Right atrium auricular region (tissue), 2 donors: ENCODE measurements at regions not wholly inside any gene's neighbourhood (a gene's known extent, or its start where the extent isn't known, plus 50 kb on each side); places are given as distances from the start of the nearest gene placed in this dataset.

Experiments
- DNase-seq: peaks from one replicate; pipeline ENCODE4 v3.0.0-alpha.2; 2019; ENCODE audit warnings: low spot score
- H3K27ac ChIP-seq, 2 donors: fragments of 200-600 bp; sonication (generic); 1 replicate in 1 of 2; 2 replicates in 1 of 2; pipeline ENCODE4 v1.5.1; 2016 to 2019
- H3K27me3 ChIP-seq, 2 donors: fragments of 200-600 bp; sonication (generic); one replicate each; pipeline versions ENCODE4 v1.5.1 to v1.6.0; 2017 to 2019
- H3K36me3 ChIP-seq: fragments of 200-600 bp; sonication (generic); one replicate; pipeline ENCODE4 v1.5.1; 2016
- H3K4me1 ChIP-seq, 2 donors: fragments of 200-600 bp; sonication (generic); one replicate each; pipeline versions ENCODE4 v1.5.1 to v1.6.0; 2017 to 2019
- H3K4me3 ChIP-seq, 2 donors: fragments of 200-600 bp; sonication (generic); 1 replicate in 1 of 2; 2 replicates in 1 of 2; pipeline ENCODE4 v1.5.1; 2017 to 2019; ENCODE audit warnings: mild to moderate bottlenecking in 1 of 2, moderate library complexity in 1 of 2
- H3K9me3 ChIP-seq, 2 donors: fragments of 200-600 bp; sonication (generic); one replicate each; pipeline ENCODE4 v1.5.1; 2019
- TF ChIP-seq, protein P1 (sequence below), 2 donors: fragments of 200-600 bp; sonication (generic); IDR thresholded peaks; one replicate each; pipeline ENCODE4 v1.5.1; 2019; ENCODE audit warnings: antibody characterized with exemption in 2 of 2

DNA sequence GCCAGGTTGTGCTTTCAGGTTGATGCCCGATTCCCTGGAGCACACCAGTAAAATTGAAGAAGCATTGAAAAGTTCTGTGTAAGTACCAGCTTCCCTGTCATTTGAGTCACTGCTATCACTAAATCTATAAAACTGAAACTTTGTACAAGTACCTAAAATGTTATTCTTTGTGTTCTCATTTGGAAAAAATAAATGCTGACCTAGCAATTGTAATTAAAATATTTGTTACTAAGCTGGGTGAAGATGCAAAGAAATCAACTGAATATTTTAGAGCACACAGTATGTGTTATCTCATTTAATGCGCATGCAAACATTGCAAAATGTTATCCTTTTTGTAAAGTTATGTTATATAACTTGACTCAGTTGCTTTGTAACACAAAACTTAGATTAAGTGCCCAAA is 733.7 kb downstream of the TBL1XR1 start:
- no peaks in the 10 kb centered on the region for H3K36me3 ChIP-seq
- H3K4me1 ChIP-seq = no peaks in the 10 kb centered on the region
- TF ChIP-seq, protein P1, sequence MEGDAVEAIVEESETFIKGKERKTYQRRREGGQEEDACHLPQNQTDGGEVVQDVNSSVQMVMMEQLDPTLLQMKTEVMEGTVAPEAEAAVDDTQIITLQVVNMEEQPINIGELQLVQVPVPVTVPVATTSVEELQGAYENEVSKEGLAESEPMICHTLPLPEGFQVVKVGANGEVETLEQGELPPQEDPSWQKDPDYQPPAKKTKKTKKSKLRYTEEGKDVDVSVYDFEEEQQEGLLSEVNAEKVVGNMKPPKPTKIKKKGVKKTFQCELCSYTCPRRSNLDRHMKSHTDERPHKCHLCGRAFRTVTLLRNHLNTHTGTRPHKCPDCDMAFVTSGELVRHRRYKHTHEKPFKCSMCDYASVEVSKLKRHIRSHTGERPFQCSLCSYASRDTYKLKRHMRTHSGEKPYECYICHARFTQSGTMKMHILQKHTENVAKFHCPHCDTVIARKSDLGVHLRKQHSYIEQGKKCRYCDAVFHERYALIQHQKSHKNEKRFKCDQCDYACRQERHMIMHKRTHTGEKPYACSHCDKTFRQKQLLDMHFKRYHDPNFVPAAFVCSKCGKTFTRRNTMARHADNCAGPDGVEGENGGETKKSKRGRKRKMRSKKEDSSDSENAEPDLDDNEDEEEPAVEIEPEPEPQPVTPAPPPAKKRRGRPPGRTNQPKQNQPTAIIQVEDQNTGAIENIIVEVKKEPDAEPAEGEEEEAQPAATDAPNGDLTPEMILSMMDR (IDR thresholded peaks at IDR 0.05) = no peak
- H3K4me3 ChIP-seq = no peak overlapping the region
- no peaks in the 10 kb centered on the region for H3K27me3 ChIP-seq
- no peaks in the 10 kb centered on the region for H3K9me3 ChIP-seq
- DNase-seq = no peak
- no peak overlapping the region for H3K27ac ChIP-seq

DNA sequence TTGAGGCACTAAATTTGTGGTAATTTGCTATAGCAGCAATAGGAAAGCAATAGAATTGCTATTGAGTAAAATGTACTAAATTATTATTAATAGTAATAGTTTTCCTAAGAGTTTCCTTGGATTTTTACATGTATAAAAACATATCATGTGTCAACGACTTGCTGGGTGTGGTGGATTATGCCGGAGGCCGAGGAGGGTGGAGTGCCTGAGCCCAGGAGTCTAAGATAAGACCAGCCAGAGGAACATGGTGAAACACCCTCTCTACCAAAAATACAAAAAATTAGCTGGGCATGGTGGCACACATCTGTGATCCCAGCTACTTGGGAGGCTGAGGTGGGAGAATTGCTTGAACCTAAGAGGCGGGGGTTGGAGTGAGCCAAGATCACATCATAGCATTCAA is 749.9 kb downstream of the TBL1XR1 start:
- Histone ChIP-seq H3K36me3 (no peaks in the 10 kb centered on the region), H3K4me1 (no peaks in the 10 kb centered on the region), H3K9me3 (no peaks in the 10 kb centered on the region), H3K27ac (no peak overlapping the region), H3K27me3 (no peaks in the 10 kb centered on the region), H3K4me3 (no peak overlapping the region)
- TF ChIP-seq, protein P1 (IDR thresholded peaks at IDR 0.05) = no peak
- no peak for DNase-seq

DNA sequence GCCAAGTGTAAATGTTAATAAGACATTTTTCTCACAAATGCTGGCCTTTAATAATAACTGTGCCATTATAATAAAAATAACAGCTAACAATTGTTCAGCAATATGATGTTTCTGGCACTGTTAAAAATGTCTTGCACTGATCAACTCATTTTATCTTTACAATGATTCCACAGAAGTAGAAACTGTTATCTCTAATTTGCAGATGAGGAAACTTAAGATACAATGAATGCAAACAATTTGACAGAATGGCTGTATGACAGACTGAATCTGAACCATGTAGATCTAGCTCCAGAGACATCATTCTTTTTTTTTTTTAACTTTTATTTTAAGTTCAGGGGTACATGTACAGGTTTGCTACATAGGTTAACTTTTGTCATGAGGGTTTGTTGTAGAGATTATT is 755.0 kb downstream of the TBL1XR1 start:
- no peak for DNase-seq
- TF ChIP-seq, protein P1 (IDR thresholded peaks at IDR 0.05) = no peak
- Histone ChIP-seq H3K4me3 (no peak overlapping the region), H3K27me3 (no peaks in the 10 kb centered on the region), H3K27ac (no peak overlapping the region), H3K9me3 (no peaks in the 10 kb centered on the region), H3K36me3 (no peaks in the 10 kb centered on the region), H3K4me1 (no peaks in the 10 kb centered on the region)

DNA sequence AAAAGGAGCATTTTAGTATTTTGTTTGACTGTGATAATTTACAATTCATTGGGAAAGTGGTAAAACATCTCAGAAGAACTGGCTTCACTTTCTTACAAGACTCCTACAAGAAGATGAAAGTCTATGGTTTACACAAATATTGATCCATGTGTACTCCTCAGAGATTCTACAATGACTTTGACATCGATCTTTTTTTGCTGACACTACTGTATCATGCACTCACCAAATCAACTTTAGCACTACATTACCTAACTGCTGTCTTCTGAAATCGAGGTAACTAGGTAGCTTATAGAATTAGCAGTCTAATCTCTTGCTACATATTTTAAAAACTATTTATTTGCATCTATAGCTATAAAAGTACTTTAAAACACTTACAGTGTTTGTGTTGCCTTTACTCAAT is 757.6 kb downstream of the TBL1XR1 start:
- Histone ChIP-seq H3K27ac (no peak overlapping the region), H3K4me3 (no peak overlapping the region), H3K36me3 (no peaks in the 10 kb centered on the region), H3K4me1 (no peaks in the 10 kb centered on the region), H3K9me3 (no peaks in the 10 kb centered on the region), H3K27me3 (no peaks in the 10 kb centered on the region)
- TF ChIP-seq, protein P1 (IDR thresholded peaks at IDR 0.05) = no peak
- no peak for DNase-seq

DNA sequence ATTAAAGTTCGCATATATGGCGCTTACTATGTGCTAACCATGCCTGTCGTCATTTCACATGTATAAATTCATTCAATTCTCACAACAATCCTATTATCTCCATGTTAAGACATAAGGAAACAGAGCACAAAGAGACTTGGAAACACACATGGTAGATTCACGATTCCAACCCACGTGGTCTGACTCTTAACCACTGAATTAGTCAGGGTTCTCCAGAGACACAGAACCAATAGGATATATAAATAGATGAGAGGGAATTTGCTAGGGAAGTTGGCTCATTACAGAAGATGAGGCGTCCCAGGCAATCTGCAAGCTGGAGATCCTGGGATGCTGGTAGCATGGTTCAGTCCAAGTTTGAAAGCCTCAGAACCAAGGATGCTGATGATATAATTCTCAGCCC is 765.3 kb downstream of the TBL1XR1 start:
- no peak overlapping the region for H3K27ac ChIP-seq
- no peak overlapping the region for H3K4me3 ChIP-seq
- TF ChIP-seq, protein P1 (IDR thresholded peaks at IDR 0.05) = no peak
- no peaks in the 10 kb centered on the region for H3K4me1 ChIP-seq
- DNase-seq = no peak
- H3K36me3 ChIP-seq = no peaks in the 10 kb centered on the region
- H3K27me3 ChIP-seq = no peaks in the 10 kb centered on the region
- no peaks in the 10 kb centered on the region for H3K9me3 ChIP-seq

DNA sequence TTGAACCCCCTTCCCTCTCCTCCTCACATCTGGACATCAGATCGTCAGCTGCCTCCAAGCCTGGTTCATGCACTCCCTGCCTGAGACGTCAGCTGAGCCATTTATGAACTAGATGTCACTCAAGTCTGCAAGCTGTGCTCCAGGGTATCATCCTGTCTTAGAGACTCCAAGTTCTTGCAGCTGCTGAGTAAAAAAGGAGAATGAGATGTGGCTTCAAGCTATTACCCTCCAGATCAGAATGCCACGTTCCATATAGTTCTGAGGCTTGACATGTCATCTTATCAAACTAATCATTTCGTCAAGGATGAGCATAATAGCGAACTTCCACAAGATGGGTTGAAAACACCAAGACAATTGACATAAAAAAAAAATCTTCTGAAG is 766.3 kb downstream of the TBL1XR1 start:
- H3K9me3 ChIP-seq = no peaks in the 10 kb centered on the region
- H3K36me3 ChIP-seq = no peaks in the 10 kb centered on the region
- no peaks in the 10 kb centered on the region for H3K27me3 ChIP-seq
- TF ChIP-seq, protein P1 (IDR thresholded peaks at IDR 0.05) = no peak
- H3K4me1 ChIP-seq = no peaks in the 10 kb centered on the region
- no peak overlapping the region for H3K27ac ChIP-seq
- no peak overlapping the region for H3K4me3 ChIP-seq
- DNase-seq = no peak
